HG03378 (cell line): ENCODE measurements at regions not wholly inside any gene's neighbourhood (a gene's known extent, or its start where the extent isn't known, plus 50 kb on each side); places are given as distances from the start of the nearest gene placed in this dataset.

ENCODE experiments used
- ATAC-seq: cut with Tn5 transposase; IDR thresholded peaks from one replicate; pipeline ENCODE4 v1.9.1; 2021; ENCODE audit warnings: mild to moderate bottlenecking, moderate library complexity; ENCODE audit not compliant: unreplicated experiment

DNA sequence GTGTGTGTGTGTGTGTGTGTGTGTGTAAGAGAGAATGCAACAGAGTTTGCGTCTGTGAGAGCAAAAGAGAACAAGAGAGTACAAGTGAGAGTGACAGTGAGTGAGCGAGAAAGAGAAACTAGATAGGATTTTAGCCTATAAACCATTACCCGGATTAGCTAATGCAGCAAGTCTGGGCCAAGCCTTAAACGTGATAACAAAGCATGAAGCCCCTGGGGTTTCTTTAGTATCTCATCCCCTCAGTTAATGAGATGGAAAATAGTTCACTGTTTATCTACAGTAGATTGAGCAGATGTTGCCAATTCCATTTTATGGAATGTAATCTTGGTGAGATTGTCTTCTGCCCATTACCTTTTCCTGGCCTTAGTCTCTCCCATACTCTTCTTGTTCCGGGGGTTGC lies 114.5 kb downstream of the MAT2B start:
- ATAC-seq = no peak

DNA sequence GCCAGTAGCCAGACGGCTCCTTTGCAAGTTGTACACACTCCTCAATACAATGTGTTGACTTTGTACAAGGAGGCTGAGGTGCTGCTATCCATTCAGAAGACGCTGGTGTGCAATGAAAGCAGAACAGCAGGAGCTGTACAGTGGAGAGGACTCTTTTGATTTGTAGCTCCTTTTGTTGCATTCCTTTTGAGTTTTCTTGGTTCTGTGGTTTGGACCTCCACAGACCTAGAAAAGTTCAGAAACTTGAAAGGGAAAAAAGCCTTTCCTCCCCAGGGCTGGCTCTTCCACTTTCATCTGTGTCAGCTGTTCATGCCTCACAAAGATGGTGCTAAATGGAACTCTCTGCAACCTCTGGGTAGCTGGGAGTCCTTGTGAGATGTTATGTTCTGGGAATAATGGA lies 117.4 kb downstream of the MAT2B start:
- no peak for ATAC-seq

DNA sequence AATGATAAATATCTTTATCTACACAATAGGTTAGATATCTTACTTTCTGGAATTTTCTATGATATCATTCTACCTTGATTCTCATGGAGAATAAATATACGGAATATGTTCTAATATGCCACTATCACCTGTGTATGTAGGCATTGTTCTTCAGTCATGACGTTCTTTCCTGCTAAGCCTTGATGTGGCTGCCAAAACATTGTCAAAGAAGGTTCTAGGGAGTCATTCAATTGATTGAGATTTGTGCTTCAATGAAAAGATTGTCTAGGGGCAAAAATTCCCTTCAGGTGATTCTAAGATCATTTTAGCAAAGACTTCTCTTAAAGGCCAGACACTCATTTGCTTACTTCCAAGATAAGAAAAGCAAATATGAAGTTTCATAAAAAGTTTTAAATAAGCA lies 118.1 kb downstream of the MAT2B start:
- no peak for ATAC-seq

DNA sequence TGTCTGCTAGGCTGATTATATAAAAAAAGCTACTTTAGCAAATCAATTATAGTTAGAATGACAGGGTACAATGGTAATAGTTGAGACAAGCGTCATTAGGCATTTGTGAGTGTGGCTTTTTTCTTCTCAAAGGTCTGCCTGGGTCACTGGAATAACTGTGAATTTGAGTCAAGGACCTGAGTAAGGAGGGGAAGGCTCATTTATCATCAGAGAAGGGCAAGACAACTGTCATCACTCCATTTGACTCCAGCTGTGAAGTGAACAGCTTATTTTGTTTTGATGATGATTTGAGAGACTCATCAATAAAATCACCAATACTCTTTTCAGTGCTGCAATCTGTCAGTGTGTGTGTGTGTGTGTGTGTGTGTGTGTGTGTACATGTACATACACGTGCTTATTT lies 118.6 kb downstream of the MAT2B start:
- ATAC-seq = no peak

DNA sequence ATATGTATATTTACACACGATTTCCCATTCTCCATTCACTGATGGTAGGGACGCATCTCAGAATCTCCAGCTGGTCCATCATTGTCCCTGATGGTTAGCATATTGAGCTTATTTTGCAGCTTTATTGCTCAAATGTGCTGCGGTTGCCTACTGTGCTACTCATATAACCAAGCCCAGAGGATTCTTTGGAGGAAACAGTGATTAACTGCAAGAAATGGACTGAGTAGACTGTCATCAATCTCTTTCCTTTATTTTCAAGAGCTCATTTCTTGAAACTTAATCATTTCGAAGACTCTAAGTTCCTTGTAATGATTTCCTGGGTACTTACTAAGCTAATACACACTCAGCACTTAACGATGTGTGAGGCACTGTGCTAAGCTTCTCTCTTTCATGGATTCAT lies 119.0 kb downstream of the MAT2B start:
- no peak for ATAC-seq

DNA sequence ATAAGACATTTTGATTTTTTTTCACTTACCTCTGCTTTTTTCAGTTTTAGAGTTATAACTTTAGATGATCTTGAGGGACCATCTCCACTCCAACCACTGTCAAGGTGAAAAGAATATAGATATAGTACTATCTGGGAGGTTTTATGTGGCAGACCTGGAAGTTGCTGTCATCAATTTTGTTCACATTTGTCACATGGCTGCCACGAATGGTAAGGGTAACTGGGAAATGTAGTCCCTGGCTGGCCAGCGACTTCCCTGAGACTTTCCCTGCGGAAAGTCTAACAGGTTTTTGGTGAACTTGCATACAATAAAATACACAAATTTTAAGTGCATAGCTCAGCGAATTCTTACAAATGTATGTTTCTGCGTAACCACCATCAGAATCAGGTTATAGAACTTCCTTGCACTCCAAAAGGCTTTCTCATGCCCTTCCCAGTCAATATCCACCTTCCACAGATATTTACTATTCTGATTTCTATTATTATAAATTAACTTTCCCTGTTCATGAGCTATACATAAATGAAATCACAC lies 121.5 kb downstream of the MAT2B start:
- ATAC-seq = no peak

DNA sequence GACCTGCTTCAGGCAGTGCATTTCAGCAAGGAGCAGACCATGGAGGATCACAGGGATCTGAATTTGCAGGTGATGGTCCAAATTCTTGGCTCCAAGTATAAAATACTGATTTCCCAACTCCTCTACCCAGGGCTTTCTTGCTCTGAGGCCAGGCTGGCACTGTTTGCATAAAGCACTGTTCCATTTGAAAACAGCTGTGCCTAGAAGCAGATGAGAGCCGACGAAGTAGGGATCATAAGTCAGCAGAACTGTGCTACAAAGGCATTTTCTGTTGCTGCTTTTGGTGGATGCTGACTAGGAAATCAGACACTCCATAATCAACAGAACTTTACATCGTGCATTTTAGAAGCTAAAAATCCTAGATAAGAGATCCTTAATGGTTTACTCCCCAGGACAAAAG lies 126.4 kb downstream of the MAT2B start:
- ATAC-seq = no peak

DNA sequence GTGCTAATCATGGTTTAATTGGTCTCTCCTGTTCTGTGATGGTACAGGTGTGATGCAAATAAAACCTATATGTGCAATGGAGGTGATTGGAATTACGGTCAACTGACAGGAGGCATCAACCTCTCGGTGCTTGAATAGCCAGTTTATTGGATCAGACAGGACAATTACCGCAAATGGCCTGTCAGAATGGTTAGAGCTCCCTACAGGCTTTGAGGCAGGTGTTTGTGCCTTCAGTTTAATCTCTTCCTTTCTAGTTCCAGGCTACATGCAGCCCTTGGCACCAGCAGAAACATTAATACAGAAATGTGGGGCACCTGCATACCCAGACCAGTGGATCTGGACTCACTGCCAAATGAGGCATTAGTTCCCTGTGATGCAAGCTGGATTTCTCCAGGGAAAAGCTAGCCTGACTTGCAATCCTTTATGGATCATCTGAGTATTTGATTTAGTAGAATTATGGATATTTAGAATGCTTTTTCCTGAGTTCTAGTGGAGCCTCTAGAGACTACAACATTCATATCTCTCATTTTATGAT lies 128.6 kb downstream of the MAT2B start:
- ATAC-seq = no peak

DNA sequence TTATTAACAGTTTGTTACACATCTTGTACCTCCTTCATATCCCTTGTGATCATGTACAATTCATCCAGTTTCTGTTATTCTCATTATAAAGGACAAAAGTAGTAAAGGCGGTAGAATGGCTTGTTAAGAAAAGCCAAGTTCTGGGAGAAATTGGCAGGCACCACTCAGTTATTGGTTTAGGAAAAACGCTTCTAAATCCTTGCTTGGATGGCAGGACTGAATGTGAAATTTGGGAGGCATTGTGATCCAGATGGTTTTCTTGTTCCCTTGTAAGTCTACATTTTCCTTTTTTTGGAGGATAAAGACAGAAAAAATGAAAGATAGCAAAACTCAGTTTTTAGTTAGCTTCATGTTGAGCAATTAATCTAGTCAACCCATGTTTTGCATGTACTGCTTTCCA lies 130.2 kb downstream of the MAT2B start:
- no peak for ATAC-seq

DNA sequence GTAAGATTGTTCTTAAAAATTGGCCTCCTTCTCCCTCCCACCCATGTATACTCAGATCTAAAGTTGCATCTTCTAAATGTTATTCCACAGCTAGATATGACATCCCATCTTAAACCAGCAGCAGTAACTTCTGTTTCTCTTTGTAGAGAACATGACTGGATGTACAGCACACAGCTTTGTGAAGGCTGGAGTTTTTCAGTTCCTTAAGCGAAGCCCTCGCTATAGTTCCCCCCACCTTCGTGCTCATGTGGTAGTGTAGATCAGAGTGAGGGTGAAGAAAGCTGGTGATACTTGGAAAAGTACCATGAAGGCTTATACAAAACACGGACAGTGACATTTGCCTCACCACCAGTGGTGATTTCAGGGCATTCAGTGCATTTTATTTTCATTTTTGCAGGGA lies 137.5 kb downstream of the MAT2B start:
- ATAC-seq = no peak

DNA sequence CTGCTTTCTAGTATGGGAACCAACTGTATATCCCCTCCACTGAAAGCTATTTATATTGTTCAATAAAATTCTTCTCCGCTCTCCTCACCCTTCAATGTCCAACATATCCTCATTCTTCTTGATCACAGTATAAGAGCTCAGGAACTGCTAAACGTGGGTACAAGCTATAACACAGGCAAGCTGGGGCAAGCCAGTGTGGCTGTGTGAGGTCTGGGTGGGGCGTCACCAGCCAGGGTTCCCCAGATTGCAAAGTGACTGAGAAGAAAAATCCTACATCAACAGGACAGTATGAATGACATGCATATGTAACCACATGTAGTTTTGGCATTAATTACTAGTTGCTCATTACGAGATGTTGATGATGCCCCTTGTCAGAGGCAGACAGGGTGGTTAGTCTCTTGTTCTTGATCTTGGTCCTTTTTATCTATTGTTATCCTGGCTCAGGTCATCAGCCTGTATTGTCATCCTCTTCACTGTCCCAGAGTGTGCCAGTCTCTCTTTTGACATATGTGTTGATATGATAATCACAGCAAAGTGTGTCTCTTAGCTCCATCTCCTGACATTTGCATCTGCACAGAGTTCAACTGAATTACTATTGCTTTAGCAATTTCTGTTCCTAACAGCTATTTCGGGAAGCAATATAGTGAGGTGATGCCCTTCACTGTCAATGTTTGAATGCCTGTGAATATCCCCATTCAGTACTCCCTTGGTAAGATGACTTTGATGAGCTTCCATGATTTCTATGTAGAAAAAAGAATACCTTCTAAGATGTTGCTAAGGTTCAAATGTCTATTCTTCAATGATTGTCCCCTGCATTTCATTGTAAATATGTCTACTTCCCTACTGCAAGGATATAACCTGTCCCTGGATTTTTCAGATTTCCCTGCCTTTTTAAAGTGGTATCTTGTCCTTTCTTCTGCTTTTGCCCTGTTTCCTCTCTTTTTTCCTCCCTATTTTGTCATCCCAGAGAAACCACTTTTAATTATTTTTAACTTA lies 140.3 kb downstream of the MAT2B start:
- ATAC-seq = no peak

DNA sequence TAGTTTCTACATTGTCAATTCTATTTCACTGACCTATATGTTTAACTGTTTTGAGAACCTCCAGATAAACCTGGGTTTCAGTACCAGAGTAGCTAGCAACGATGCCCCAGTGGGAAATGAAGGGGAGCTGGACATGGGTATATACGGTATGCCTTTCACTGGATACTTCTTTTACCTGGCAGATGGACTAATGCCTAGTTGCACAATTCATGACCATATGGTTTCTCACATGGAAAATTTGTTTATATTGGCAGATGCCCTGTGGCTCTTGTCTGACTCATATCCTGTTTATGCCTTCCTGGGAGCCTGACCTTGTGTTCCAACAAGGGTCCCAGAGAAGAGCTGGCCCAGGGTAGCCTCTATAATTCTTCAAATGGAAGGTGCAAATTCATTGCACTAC lies 144.1 kb downstream of the MAT2B start:
- ATAC-seq = no peak

DNA sequence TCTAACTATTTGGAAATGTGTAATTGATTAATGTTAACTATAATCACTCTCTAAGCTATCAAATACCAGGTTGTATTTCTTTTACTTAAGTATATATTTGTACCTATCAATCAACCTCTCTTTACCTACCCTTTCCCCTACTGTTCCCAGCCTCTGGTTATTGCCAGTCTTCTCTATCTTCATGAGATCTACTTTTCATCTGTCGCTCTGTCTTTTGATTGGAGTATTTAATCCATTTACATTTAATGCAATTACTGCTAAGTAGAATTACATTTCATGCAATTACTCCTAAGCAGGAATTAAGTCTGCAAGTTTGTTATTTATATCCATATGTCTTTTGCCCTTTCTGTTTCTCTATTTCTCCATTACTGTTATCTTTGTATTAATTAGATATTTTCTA lies 148.1 kb downstream of the MAT2B start:
- ATAC-seq = no peak

DNA sequence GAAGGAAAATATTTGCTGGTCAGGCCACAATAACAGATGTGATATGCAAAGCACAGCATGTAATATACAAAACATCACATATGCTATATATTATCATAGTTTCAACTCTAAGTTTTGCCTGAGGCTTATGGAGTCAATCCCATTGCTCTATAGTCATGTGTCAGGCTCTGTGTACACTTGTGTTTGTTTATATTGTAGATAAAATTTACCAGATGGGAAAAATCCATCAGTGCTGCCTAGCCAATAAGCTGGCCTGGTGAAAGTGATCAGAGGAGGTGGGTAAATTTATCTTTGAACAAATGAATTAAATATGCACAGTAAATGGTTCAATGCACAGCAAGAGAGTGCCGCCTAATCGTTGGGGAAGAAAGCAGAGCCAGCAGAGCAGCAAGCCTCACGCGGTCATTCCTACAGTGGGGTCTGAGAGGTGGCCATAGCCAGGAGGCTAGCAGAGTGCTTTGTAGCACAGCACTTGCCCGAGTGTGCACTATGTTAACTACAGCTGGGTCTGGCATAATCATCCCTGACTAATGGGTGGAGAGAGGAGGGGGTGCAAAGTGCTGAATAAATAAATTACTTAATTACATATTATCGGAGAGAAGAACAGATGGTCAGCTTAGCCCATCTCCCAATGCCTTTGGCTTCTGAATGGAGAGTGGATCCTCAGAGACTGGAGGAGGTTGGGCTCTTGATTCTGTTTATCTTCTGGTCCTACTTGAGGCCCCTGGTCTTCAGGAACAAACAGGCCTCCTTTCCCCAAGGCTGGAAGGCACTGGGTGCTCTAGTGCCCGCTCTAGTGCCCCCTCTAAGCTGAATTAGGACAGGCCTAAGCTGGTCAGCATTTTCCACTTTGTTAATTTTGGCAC lies 153.5 kb downstream of the MAT2B start:
- no peak for ATAC-seq

DNA sequence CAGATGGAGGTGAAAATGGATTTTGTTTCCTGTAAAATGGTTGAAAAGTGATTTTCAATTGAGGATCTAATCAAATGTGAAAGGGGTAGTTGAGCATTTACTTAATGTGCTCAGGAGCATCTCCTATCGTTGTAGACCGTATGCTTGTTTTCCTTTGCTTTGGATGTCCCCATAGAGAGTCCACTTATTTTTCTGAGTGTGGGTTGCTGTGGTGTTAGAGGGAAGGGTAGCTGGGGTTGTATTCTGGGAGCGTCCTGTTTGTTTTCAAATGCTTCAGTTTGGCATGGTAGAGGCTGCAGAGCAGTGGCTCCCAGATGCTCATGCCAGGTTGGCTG lies 154.1 kb downstream of the MAT2B start:
- no peak for ATAC-seq

DNA sequence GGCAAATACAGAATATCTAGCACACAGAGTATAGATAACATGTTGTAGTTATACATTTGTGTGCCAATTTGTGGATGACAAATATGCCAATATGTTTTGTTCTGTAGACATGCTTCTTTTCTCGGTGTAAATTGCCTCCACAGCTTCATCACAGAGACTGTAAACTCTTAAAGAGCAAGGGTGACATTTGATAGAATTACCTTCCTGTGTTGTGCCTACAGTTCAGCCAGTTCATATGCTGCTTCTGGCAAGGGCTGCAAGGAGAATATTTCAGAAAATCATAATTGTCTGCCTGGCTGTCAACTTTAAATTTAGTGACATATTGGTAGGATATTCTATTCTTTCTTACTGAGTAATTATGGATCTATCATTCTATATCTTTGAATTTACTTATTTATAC lies 155.1 kb downstream of the MAT2B start:
- no peak for ATAC-seq

DNA sequence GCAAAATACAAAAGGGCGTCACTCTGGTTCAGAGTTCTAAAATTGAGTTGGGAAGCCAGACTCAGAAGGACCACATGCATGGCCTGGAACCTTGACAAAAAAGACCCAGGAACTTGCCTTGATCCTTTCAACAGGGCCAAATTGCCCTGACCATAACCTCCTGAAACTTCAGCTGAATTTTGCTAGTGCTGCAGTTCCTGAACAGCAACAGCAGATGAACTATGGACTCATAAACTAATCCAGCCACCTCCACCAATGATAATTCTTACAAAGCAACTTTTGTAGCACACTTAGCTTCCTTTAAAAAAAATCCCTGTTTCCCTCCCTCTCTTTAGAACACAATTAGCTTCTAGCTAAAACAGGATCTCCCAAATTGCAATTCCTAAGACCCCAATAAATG lies 155.9 kb downstream of the MAT2B start:
- no peak for ATAC-seq

DNA sequence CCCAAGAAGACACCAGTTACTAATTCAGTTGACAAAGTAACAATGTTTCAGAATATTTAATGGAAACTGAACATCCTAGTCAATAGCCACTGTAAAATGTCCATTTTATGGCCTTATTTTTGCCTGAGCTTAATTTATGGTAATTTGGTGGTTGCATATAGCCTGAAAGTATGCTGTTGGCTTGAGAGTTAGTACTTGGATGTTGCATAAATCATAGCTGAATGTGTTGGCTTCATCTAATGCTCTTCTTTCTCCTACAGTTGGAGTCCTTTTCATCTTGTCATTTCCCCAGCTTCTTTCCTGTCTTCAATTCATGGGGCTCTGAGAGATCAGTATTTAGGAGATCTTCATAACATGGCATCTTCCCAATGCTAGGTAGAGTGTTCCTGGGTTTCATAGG lies 164.6 kb downstream of the MAT2B start:
- ATAC-seq = no peak

DNA sequence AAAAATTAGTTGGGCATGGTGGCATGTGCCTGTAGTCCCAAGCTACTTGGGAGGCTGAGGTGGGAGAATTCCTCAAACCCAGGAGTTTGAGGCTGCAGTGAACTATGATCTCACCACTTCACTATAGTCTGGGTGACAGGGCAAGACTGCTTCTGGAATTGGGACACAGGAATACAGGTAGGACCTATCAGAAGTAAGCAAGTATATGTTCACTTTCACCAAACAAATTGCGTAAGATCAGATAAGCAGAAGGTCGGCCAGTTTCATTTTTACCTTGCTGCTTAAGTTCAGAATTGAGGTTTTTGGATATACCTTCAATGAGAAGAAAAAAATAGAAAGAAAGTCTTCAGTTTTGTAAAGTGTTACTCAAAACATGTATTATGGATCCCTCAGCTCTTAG lies 171.7 kb downstream of the MAT2B start:
- no peak for ATAC-seq

DNA sequence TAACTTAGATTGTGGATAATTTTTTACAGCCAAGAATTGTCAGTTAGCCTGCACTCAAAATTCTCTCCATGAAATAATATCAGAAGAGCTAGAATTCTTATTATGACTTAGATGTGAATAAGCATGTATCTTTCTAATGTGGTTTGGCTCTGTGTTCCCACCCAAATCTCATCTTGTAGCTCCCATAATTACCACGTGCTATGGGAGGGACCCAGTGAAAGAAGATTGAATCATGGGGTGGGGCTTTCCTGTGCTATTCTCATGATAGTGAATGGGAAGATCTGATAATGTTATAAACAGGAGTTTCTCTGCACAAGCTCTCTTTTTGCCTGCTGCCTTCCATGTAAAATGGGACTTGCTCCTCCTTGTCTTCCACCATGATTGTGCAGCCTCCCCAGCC lies 176.8 kb downstream of the MAT2B start:
- no peak for ATAC-seq

DNA sequence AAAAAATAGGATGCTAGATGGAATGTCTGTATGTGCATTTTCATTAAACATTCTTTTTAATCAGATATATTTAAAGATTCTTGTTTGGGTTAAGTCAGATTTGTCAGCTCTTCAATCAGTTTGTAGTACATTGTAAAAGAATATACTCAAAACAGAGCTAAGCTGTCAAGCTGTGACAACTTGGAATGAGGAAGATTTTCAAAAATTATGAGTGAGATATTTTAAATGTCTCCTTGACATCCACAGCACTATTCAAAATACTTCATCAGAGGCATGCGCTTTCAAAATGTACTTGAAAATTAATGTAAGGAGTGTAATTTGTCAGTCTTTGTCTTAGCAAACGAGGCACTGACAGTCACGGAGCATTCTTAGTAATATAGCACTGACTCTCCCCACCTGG lies 182.0 kb downstream of the MAT2B start:
- ATAC-seq = no peak

DNA sequence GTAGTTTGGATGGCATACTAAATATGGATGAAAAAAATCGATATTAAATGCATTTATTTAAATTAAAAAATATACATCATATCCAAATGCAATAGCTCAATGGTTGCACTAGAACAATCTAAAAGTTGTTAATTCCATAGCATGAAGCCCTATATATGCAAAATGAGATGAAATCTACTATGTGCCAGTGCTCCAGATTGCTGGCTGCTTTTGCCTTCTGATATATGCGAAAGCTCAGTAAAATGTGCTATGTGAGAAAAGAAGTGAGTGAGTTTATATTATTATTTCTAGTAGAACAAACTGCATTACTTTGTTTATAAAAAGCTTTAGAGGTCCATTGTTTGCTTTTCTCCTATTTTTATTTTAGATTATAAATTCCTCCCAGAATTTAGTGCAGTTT lies 186.7 kb downstream of the MAT2B start:
- ATAC-seq = no peak
